H1 (cell line): ENCODE measurements at regions not wholly inside any gene's neighbourhood (a gene's known extent, or its start where the extent isn't known, plus 50 kb on each side); places are given as distances from the start of the nearest gene placed in this dataset.
"Not testable (repeated sequence)": the region's sequence is repeated elsewhere in the genome, so short reads cannot be mapped to it uniquely, and the experiment has no call there.

Source experiments
- CTCF ChIA-PET: fragments of 300-600 bp; sonication (Branson Sonifier 250); formaldehyde crosslinking; loops from one replicate; lab custom pipeline; 2021; ENCODE audit not compliant: partially characterized antibody; lab: Charles Lee
- POLR2A ChIA-PET: fragments of 300-600 bp; sonication (Branson Sonifier 250); formaldehyde crosslinking; loops from one replicate; lab custom pipeline; 2021; ENCODE audit warnings: inconsistent platforms; ENCODE audit not compliant: partially characterized antibody; lab: Charles Lee
- DNase-seq, 2 experiments: peaks; one replicate each; pipeline versions ENCODE4 v3.0.0 to v3.0.0-alpha.2; 2010 to 2022; ENCODE audit warnings: low spot score in 2 of 2, low read depth in 1 of 2, mixed read lengths in 1 of 2
- FAIRE-seq: peaks from 2 replicates; lab custom pipeline; 2011; peaks lifted over from hg19 to GRCh38; lab: Jason Lieb, UNC
- H2AFZ ChIP-seq: 2 replicates; pipeline ENCODE4 v1.8.1; 2012; ENCODE audit warnings: low read length, inconsistent platforms
- H2AK5ac ChIP-seq: 2 replicates; pipeline ENCODE4 v1.6.1; 2013; ENCODE audit warnings: low read depth, low read length
- H2BK120ac ChIP-seq: replicated peaks from 2 replicates; pipeline ENCODE3; 2013; ENCODE audit warnings: low read depth, low read length, inconsistent platforms
- H2BK12ac ChIP-seq: 2 replicates; pipeline ENCODE4 v1.6.1; 2013; ENCODE audit warnings: low read depth, low read length
- H2BK15ac ChIP-seq: 2 replicates; pipeline ENCODE4 v1.6.1; 2013; ENCODE audit warnings: low read length
- H2BK20ac ChIP-seq: 2 replicates; pipeline ENCODE4 v1.6.1; 2013; ENCODE audit warnings: low read length
- H2BK5ac ChIP-seq: 2 replicates; pipeline ENCODE4 v1.6.1; 2013; ENCODE audit warnings: low read depth, low read length
- H3K14ac ChIP-seq: 2 replicates; pipeline ENCODE4 v1.6.1; 2013; ENCODE audit warnings: inconsistent platforms; ENCODE audit not compliant: insufficient read length
- H3K18ac ChIP-seq: 2 replicates; pipeline ENCODE4 v1.6.1; 2013; ENCODE audit warnings: low read length; ENCODE audit errors: extremely low read depth
- H3K23ac ChIP-seq: 2 replicates; pipeline ENCODE4 v1.6.1; 2013; ENCODE audit warnings: inconsistent platforms; ENCODE audit not compliant: insufficient read length
- H3K23me2 ChIP-seq: 2 replicates; pipeline ENCODE4 v1.6.1; 2013; ENCODE audit warnings: low read depth, low read length
- H3K27ac ChIP-seq: 2 replicates; pipeline ENCODE4 v1.6.1; 2011; ENCODE audit warnings: low read depth, low read length, inconsistent platforms
- H3K27me3 ChIP-seq, 4 experiments: replicated peaks in 1 of 4; 1 replicate in 1 of 4; 2 replicates in 3 of 4; pipeline versions ENCODE4 v1.6.1 to v1.8.1; 2011 to 2013; ENCODE audit warnings: low read length in 3 of 4, mild to moderate bottlenecking in 3 of 4, inconsistent platforms in 2 of 4, mixed read lengths in 2 of 4, moderate library complexity in 1 of 4; ENCODE audit not compliant: control insufficient read depth in 3 of 4, insufficient read depth in 3 of 4; ENCODE audit errors: extremely low read depth in 1 of 4
- H3K36me3 ChIP-seq, 4 experiments: 2 replicates each; pipeline versions ENCODE4 v1.6.1 to v1.8.1; 2011 to 2013; ENCODE audit warnings: mild to moderate bottlenecking in 4 of 4, low read length in 3 of 4, moderate library complexity in 2 of 4, control low read depth in 1 of 4, inconsistent platforms in 1 of 4; ENCODE audit not compliant: insufficient read depth in 4 of 4, control insufficient read depth in 2 of 4
- H3K4ac ChIP-seq: replicated peaks from 2 replicates; pipeline ENCODE3; 2013; ENCODE audit warnings: low read length, low read depth, mixed read lengths, inconsistent platforms; ENCODE audit not compliant: insufficient read length
- H3K4me1 ChIP-seq, 4 experiments: replicated peaks in 1 of 4; 1 replicate in 1 of 4; 2 replicates in 3 of 4; pipeline versions ENCODE4 v1.6.1 to v1.8.1; 2011 to 2013; ENCODE audit warnings: low read length in 3 of 4, inconsistent platforms in 2 of 4, mixed read lengths in 1 of 4; ENCODE audit not compliant: insufficient read depth in 4 of 4, control insufficient read depth in 3 of 4
- H3K4me2 ChIP-seq, 2 experiments: 2 replicates each; pipeline versions ENCODE4 v1.6.1 to v1.8.1; 2011 to 2013; ENCODE audit warnings: low read depth in 2 of 2, low read length in 2 of 2, control low read depth in 1 of 2, inconsistent platforms in 1 of 2, mild to moderate bottlenecking in 1 of 2; ENCODE audit not compliant: insufficient read depth in 1 of 2
- H3K4me3 ChIP-seq, 4 experiments: fragments of 200-600, 300-600 bp in 1 of 4; sonication (generic), shearing (Covaris generic), sonication (Bioruptor Twin) in 1 of 4; 2 replicates each; pipeline versions ENCODE4 v1.5.1 to v1.8.1; 2011 to 2016; ENCODE audit warnings: low read length in 4 of 4, low read depth in 3 of 4, control low read depth in 2 of 4, inconsistent platforms in 2 of 4, mild to moderate bottlenecking in 2 of 4, mixed read lengths in 1 of 4, moderate library complexity in 1 of 4; ENCODE audit not compliant: insufficient read depth in 2 of 4; ENCODE audit errors: extremely low read depth in 1 of 4
- H3K56ac ChIP-seq: replicated peaks from 2 replicates; pipeline ENCODE3; 2013; ENCODE audit warnings: low read depth, mild to moderate bottlenecking, mixed read lengths, low read length, inconsistent platforms; ENCODE audit not compliant: insufficient read length
- H3K79me1 ChIP-seq: 2 replicates; pipeline ENCODE4 v1.6.1; 2013; ENCODE audit warnings: low read depth, low read length, control low read depth
- H3K79me2 ChIP-seq, 2 experiments: 2 replicates each; pipeline versions ENCODE4 v1.6.1 to v1.8.1; 2012 to 2013; ENCODE audit warnings: low read length in 2 of 2, mild to moderate bottlenecking in 2 of 2, inconsistent platforms in 1 of 2; ENCODE audit not compliant: insufficient read depth in 2 of 2, control insufficient read depth in 1 of 2
- H3K9ac ChIP-seq, 4 experiments: replicated peaks in 1 of 4; 1 replicate in 1 of 4; 2 replicates in 3 of 4; pipeline versions ENCODE4 v1.6.1 to v1.8.1; 2011 to 2013; ENCODE audit warnings: low read depth in 3 of 4, low read length in 3 of 4, control low read depth in 2 of 4, mild to moderate bottlenecking in 2 of 4, moderate library complexity in 2 of 4, inconsistent platforms in 1 of 4; ENCODE audit errors: extremely low read depth in 1 of 4
- H3K9me3 ChIP-seq, 2 experiments: 2 replicates each; pipeline versions ENCODE4 v1.6.1 to v1.8.1; 2012 to 2013; ENCODE audit warnings: mild to moderate bottlenecking in 2 of 2, moderate library complexity in 2 of 2, control low read depth in 1 of 2, inconsistent platforms in 1 of 2, low read depth in 1 of 2, low read length in 1 of 2, mixed read lengths in 1 of 2; ENCODE audit not compliant: insufficient read depth in 2 of 2
- H4K20me1 ChIP-seq, 2 experiments: replicated peaks in 1 of 2; 2 replicates each; pipeline versions ENCODE3 to v1.8.1; 2011 to 2013; ENCODE audit warnings: inconsistent platforms in 2 of 2, low read length in 2 of 2, mild to moderate bottlenecking in 1 of 2; ENCODE audit not compliant: insufficient read depth in 2 of 2, control insufficient read depth in 1 of 2
- H4K5ac ChIP-seq: 2 replicates; pipeline ENCODE4 v1.6.1; 2013; ENCODE audit warnings: low read length, low read depth, mixed read lengths, inconsistent platforms; ENCODE audit not compliant: insufficient read length
- H4K8ac ChIP-seq: 2 replicates; pipeline ENCODE4 v1.8.0; 2013; ENCODE audit warnings: mild to moderate bottlenecking, moderate library complexity, low read length, inconsistent platforms; ENCODE audit not compliant: insufficient read depth; ENCODE audit errors: extremely low read depth
- H4K91ac ChIP-seq: replicated peaks from 2 replicates; pipeline ENCODE3; 2013; ENCODE audit warnings: low read length, mixed read lengths, inconsistent platforms; ENCODE audit not compliant: insufficient read length
- CREB1 ChIP-seq: IDR thresholded peaks from 2 replicates; pipeline ENCODE4 v1.6.1; 2012; ENCODE audit warnings: inconsistent platforms
- E2F6 ChIP-seq: IDR thresholded peaks from 2 replicates; pipeline ENCODE4 v1.6.1; 2012; ENCODE audit warnings: inconsistent platforms
- EGR1 ChIP-seq: IDR thresholded peaks from 2 replicates; pipeline ENCODE4 v1.6.1; 2011; ENCODE audit warnings: low read depth, low read length, borderline replicate concordance
- HDAC6 ChIP-seq: IDR thresholded peaks from one replicate; pipeline ENCODE4 v1.7.1; 2012; ENCODE audit warnings: low read depth, mild to moderate bottlenecking, inconsistent platforms, low read length, moderate library complexity
- JUND ChIP-seq: IDR thresholded peaks from 2 replicates; pipeline ENCODE4 v1.6.1; 2011; ENCODE audit warnings: mild to moderate bottlenecking, improper control_type of control experiment, low read length
- RAD21 ChIP-seq, 2 experiments: IDR thresholded peaks in 1 of 2; conservative IDR thresholded peaks in 1 of 2; 2 replicates each; pipeline ENCODE4 v1.6.1; 2011; ENCODE audit warnings: low read depth in 2 of 2, low read length in 2 of 2, improper control_type of control experiment in 1 of 2, inconsistent platforms in 1 of 2, mild to moderate bottlenecking in 1 of 2, moderate library complexity in 1 of 2
- SAP30 ChIP-seq: fragments of 300-600 bp; sonication (generic); IDR thresholded peaks from 2 replicates; pipeline ENCODE4 v1.7.1; 2012; ENCODE audit warnings: low read length, moderate library complexity, mild to moderate bottlenecking, inconsistent platforms; ENCODE audit not compliant: insufficient read depth, insufficient replicate concordance
- SIX5 ChIP-seq: IDR thresholded peaks from 2 replicates; pipeline ENCODE4 v1.6.1; 2011; ENCODE audit warnings: mild to moderate bottlenecking, low read depth, low read length
- TEAD4 ChIP-seq: IDR thresholded peaks from 2 replicates; pipeline ENCODE4 v1.6.1; 2012; ENCODE audit warnings: low read depth, low read length, inconsistent platforms, mixed read lengths
- WGBS, 2 experiments: shearing (Covaris generic) in 1 of 2; methylation state at CpG; one replicate each; pipeline versions ENCODE4 v1.1.6 to v1.1.7; 2013 to 2015; ENCODE audit warnings: low lambda C conversion rate in 2 of 2, mixed read lengths in 2 of 2, inconsistent platforms in 1 of 2, low coverage in 1 of 2, missing lambda C conversion rate in 1 of 2; ENCODE audit not compliant: insufficient replicate concordance in 2 of 2, insufficient coverage in 1 of 2, insufficient read length in 1 of 2; ENCODE audit errors: extremely low coverage in 1 of 2, missing lambda C conversion rate in 1 of 2; 5-methylcytosine and 5-hydroxymethylcytosine counted together

- TF ChIP-seq SAP30: no peak
- TF ChIP-seq E2F6: no peak
- TF ChIP-seq HDAC6: no peak
- TF ChIP-seq TEAD4: no peak
- no peak for TF ChIP-seq SIX5
- no peak for TF ChIP-seq JUND
- no peak for TF ChIP-seq CREB1
- TF ChIP-seq RAD21 (IDR thresholded peaks at IDR 0.05 in 1 of 2, conservative IDR thresholded peaks at IDR 0.05 in 1 of 2; ENCODE audit: low read depth in 2 of 2, low read length in 2 of 2): no peak
- no peak for TF ChIP-seq EGR1
- TF ChIP-seq, all 59 proteins: peak for 0
Observed at GRCh38 chr12:124673801-124674617, 106.6 kb upstream of the NCOR2 start (continued).

DNA sequence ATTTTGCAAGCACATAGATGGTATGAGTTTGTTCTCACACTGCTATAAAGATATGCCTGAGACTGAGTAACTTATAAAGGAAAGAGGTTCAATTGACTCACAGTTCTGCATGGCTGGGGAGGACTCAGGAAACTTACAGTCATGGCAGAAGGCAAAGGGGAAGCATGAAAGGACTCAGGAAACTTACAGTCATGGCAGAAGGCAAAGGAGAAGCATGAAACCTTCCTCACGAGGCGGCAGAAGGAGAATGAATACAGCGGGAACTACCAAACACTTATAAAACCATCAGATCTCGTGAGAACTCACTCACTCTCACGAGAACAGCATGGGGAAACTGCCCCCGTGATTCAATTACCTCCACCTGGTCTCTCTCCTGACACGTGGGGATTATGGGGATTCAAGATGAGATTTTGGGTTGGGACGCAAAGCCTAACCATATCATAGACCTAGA, 101.9 kb upstream of the NCOR2 start:
- H2BK15ac ChIP-seq, H3K23ac ChIP-seq, H3K18ac ChIP-seq, H3K79me1 ChIP-seq, H4K5ac ChIP-seq, H3K14ac ChIP-seq, H3K4me3 ChIP-seq, H3K23me2 ChIP-seq, H2BK120ac ChIP-seq, H2BK12ac ChIP-seq, H3K4ac ChIP-seq, FAIRE-seq, H2BK20ac ChIP-seq, CTCF ChIA-PET, H3K56ac ChIP-seq, H4K20me1 ChIP-seq, H3K4me1 ChIP-seq, H2AK5ac ChIP-seq, H2AFZ ChIP-seq, H2BK5ac ChIP-seq, H3K79me2 ChIP-seq, H3K9ac ChIP-seq, H3K4me2 ChIP-seq, H4K8ac ChIP-seq, H3K36me3 ChIP-seq, DNase-seq, H3K27me3 ChIP-seq, H4K91ac ChIP-seq, H3K27ac ChIP-seq: not testable (repeated sequence)
- peaks cover 0 to 10% of the 10 kb centered on the region in 2 experiments; a peak in 1 of 4 replicates for H3K9me3 ChIP-seq
- POLR2A ChIA-PET: interaction anchor here (0.6 kb wide), 3 partner anchors 10 to 14 kb away, joined by 3 to 4 read pairs (median 3); no protein-coding TSS in a partner anchor
- 85% methylated on average over 8 of the region's 8 CpGs; no CpG with 5 or more reads in 1 of the 2 experiments for WGBS, 2 experiments
